Lung (tissue), 11 donors: ENCODE measurements at regions not wholly inside any gene's neighbourhood (a gene's known extent, or its start where the extent isn't known, plus 50 kb on each side); places are given as distances from the start of the nearest gene placed in this dataset.

ENCODE experiments used
- ATAC-seq: fragments of 200-7000 bp; cut with Tn5 transposase; one replicate; pipeline ENCODE4 v1.9.1; 2020; ENCODE audit warnings: moderate number of reproducible peaks; ENCODE audit not compliant: insufficient read depth, low FRiP score
- DNase-seq, 3 donors: peaks; one replicate each; pipeline ENCODE4 v3.0.0-alpha.2; 2013 to 2017
- H3K27ac ChIP-seq, 2 donors: one replicate each; pipeline ENCODE4 v1.5.1; 2013; ENCODE audit warnings: mild to moderate bottlenecking in 2 of 2, moderate library complexity in 2 of 2, control low read depth in 1 of 2, inconsistent platforms in 1 of 2, low read depth in 1 of 2, low read length in 1 of 2
- H3K27me3 ChIP-seq, 3 donors: one replicate each; pipeline ENCODE4 v1.5.1; 2013; ENCODE audit warnings: low read length in 2 of 3; ENCODE audit not compliant: control insufficient read depth in 3 of 3, insufficient read depth in 3 of 3
- H3K36me3 ChIP-seq, 4 donors: one replicate each; pipeline ENCODE4 v1.5.1; 2013; ENCODE audit warnings: low read length in 4 of 4, mild to moderate bottlenecking in 1 of 4, moderate library complexity in 1 of 4; ENCODE audit not compliant: control insufficient read depth in 4 of 4, insufficient read depth in 4 of 4
- H3K4me1 ChIP-seq, 5 donors: one replicate each; pipeline ENCODE4 v1.5.1; 2013; ENCODE audit warnings: low read length in 5 of 5, mild to moderate bottlenecking in 2 of 5, moderate library complexity in 1 of 5; ENCODE audit not compliant: control insufficient read depth in 5 of 5, insufficient read depth in 5 of 5
- H3K4me3 ChIP-seq: one replicate; pipeline ENCODE4 v1.5.1; 2013; ENCODE audit warnings: mild to moderate bottlenecking, control low read depth, moderate library complexity
- H3K9ac ChIP-seq, 2 donors: one replicate each; pipeline ENCODE4 v1.5.1; 2013; ENCODE audit warnings: low read length in 2 of 2, control low read depth in 1 of 2; ENCODE audit not compliant: insufficient read depth in 1 of 2
- H3K9me3 ChIP-seq, 4 donors: one replicate each; pipeline ENCODE4 v1.5.1; 2013; ENCODE audit warnings: low read length in 3 of 4, mild to moderate bottlenecking in 1 of 4, moderate library complexity in 1 of 4; ENCODE audit not compliant: control insufficient read depth in 4 of 4, insufficient read depth in 3 of 4
- CTCF ChIP-seq: IDR thresholded peaks from 2 replicates; pipeline ENCODE4 v1.5.1; 2012; ENCODE audit warnings: mild to moderate bottlenecking; ENCODE audit errors: control extremely low read depth, extremely low read depth
- WGBS, 2 donors: extraction: QIAGEN DNeasy Blood & Tissue Kit; methylation state at CpG; one replicate each; pipeline ENCODE4 v1.1.7; 2013; 5-methylcytosine and 5-hydroxymethylcytosine counted together
- donor health status: control.
- donor health status: control.
- donor health status: Bipolar disorder and iron deficiency.
- donor health status: healthy.
- donor health status: DM: yes; HTN: yes; CAD: no.

GRCh38 chr13:90403330-90404082 is 944.0 kb upstream of the MIR17HG start:
- Histone ChIP-seq H3K27ac (no peak overlapping the region), H3K27me3 (no peaks in the 10 kb centered on the region), H3K9ac (no peak overlapping the region), H3K36me3 (no peaks in the 10 kb centered on the region), H3K4me1 (no peaks in the 10 kb centered on the region), H3K9me3 (peaks cover 0 to 7% (median 1%) of the 10 kb centered on the region in 4 donors), H3K4me3 (no peak overlapping the region)
- TF ChIP-seq CTCF: no peak
- WGBS, 2 donors: 90 to 91% methylated on average over 14 of the region's 14 CpGs
- ATAC-seq: no peak
- no peak for DNase-seq

GRCh38 chr13:90405301-90405700 is 942.2 kb upstream of the MIR17HG start:
- ATAC-seq (no peak), DNase-seq (no peak)
- Histone ChIP-seq H3K4me1 (no peaks in the 10 kb centered on the region), H3K27ac (no peak overlapping the region), H3K36me3 (no peaks in the 10 kb centered on the region), H3K4me3 (no peak overlapping the region), H3K27me3 (no peaks in the 10 kb centered on the region), H3K9me3 (peaks cover 0 to 2% (median 0%) of the 10 kb centered on the region in 4 donors), H3K9ac (no peak overlapping the region)
- no peak for TF ChIP-seq CTCF
- WGBS, 2 donors: 57 to 69% methylated on average over 1 of the region's 1 CpG

- TF ChIP-seq CTCF: no peak
- no peaks in the 10 kb centered on the region for H3K4me1 ChIP-seq
- H3K9ac ChIP-seq: no peak overlapping the region
- no peak overlapping the region for H3K4me3 ChIP-seq
- no peaks in the 10 kb centered on the region for H3K9me3 ChIP-seq
- no peaks in the 10 kb centered on the region for H3K27me3 ChIP-seq
- DNase-seq (no peak), ATAC-seq (no peak)
- WGBS, 2 donors: 76 to 86% methylated on average over 2 of the region's 2 CpGs
- H3K27ac ChIP-seq: no peak overlapping the region
- no peaks in the 10 kb centered on the region for H3K36me3 ChIP-seq
These were observed 934.5 kb upstream of the MIR17HG start for GRCh38 chr13:90412980-90413379.

- no peak overlapping the region for H3K9ac ChIP-seq
- no peaks in the 10 kb centered on the region for H3K27me3 ChIP-seq
- ATAC-seq (no peak), DNase-seq (no peak)
- WGBS, 2 donors: 0% methylated on average over 1 of the region's 1 CpG
- H3K36me3 ChIP-seq: no peaks in the 10 kb centered on the region
- no peaks in the 10 kb centered on the region for H3K9me3 ChIP-seq
- no peak overlapping the region for H3K27ac ChIP-seq
- H3K4me1 ChIP-seq: no peaks in the 10 kb centered on the region
- no peak for TF ChIP-seq CTCF
- H3K4me3 ChIP-seq: no peak overlapping the region
These were observed 933.9 kb upstream of the MIR17HG start for GRCh38 chr13:90413548-90413947.
